Endothelial cell of umbilical vein (primary cell): ENCODE measurements at regions not wholly inside any gene's neighbourhood (a gene's known extent, or its start where the extent isn't known, plus 50 kb on each side); places are given as distances from the start of the nearest gene placed in this dataset.

Experiments
- EZH2 ChIP-seq: IDR thresholded peaks from 2 replicates; pipeline ENCODE4 v1.6.1; 2012; ENCODE audit warnings: borderline replicate concordance, low read depth, mild to moderate bottlenecking, moderate library complexity, low read length, inconsistent platforms; ENCODE audit not compliant: severe bottlenecking
- FOS ChIP-seq: IDR thresholded peaks from 2 replicates; pipeline ENCODE4 v1.6.1; 2011; ENCODE audit warnings: mild to moderate bottlenecking, low read length, moderate library complexity, borderline replicate concordance; ENCODE audit not compliant: insufficient read depth
- GATA2 ChIP-seq: IDR thresholded peaks from 2 replicates; pipeline ENCODE4 v1.7.0; 2011; ENCODE audit warnings: low read depth, mild to moderate bottlenecking, moderate library complexity, mixed read lengths, low read length; ENCODE audit not compliant: insufficient read length, insufficient read depth
- JUN ChIP-seq: IDR thresholded peaks from 2 replicates; pipeline ENCODE4 v1.6.1; 2011; ENCODE audit warnings: borderline replicate concordance, low read depth; ENCODE audit not compliant: insufficient read length, insufficient read depth
- MYC ChIP-seq: IDR thresholded peaks from one replicate; pipeline ENCODE4 v1.6.1; 2011; ENCODE audit warnings: mild to moderate bottlenecking, low read depth, low read length
- POLR2A ChIP-seq: IDR thresholded peaks from 2 replicates; pipeline ENCODE4 v1.6.1; 2012; ENCODE audit warnings: low read depth, mild to moderate bottlenecking, control low read depth, low read length
- POLR2AphosphoS5 ChIP-seq: IDR thresholded peaks from 2 replicates; pipeline ENCODE4 v1.6.1; 2012; ENCODE audit warnings: low read depth, mild to moderate bottlenecking, control low read depth, low read length, moderate library complexity; ENCODE audit not compliant: insufficient read depth
- TF ChIP-seq, protein P1 (sequence below), 2 donors: IDR thresholded peaks; 1 replicate in 1 of 2; 2 replicates in 1 of 2; pipeline ENCODE4 v1.5.1; 2011; ENCODE audit warnings: low read length in 2 of 2, mild to moderate bottlenecking in 2 of 2, moderate library complexity in 2 of 2, control low read depth in 1 of 2, inconsistent platforms in 1 of 2, low read depth in 1 of 2; ENCODE audit not compliant: insufficient read depth in 1 of 2; ENCODE audit errors: extremely low read depth in 1 of 2
- TF ChIP-seq, protein P2 (sequence below): IDR thresholded peaks from 2 replicates; pipeline ENCODE4 v1.6.1; 2011; ENCODE audit not compliant: insufficient read depth, insufficient read length

DNA sequence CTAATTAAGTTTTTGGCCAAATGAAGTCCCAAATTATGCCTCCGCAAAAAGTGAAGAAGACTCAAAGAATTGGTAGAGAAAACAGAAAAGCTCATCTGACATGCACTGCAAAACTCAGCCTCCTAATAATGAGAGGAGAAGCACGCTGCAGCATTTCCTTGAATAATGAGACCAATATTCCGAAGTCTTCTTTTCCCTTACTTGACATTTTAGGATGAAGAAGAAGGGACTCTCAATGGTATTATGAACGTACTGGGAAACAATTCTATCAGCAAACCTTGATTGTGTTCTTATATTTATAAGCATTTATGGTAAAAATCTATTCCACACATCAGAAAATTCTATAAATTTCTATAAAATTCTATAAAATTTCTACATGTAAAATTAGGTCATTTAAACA, 733.9 kb upstream of the ACVR2A start:
- TF ChIP-seq, protein P1, sequence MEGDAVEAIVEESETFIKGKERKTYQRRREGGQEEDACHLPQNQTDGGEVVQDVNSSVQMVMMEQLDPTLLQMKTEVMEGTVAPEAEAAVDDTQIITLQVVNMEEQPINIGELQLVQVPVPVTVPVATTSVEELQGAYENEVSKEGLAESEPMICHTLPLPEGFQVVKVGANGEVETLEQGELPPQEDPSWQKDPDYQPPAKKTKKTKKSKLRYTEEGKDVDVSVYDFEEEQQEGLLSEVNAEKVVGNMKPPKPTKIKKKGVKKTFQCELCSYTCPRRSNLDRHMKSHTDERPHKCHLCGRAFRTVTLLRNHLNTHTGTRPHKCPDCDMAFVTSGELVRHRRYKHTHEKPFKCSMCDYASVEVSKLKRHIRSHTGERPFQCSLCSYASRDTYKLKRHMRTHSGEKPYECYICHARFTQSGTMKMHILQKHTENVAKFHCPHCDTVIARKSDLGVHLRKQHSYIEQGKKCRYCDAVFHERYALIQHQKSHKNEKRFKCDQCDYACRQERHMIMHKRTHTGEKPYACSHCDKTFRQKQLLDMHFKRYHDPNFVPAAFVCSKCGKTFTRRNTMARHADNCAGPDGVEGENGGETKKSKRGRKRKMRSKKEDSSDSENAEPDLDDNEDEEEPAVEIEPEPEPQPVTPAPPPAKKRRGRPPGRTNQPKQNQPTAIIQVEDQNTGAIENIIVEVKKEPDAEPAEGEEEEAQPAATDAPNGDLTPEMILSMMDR (IDR thresholded peaks at IDR 0.05; ENCODE audit: extremely low read depth in 1 of 2, insufficient read depth in 1 of 2, low read depth in 1 of 2, low read length in 2 of 2) = no peak
- TF ChIP-seq EZH2 (no peak), GATA2 (no peak), POLR2AphosphoS5 (no peak), FOS (no peak), POLR2A (no peak), JUN (no peak), MYC (no peak)
- TF ChIP-seq, protein P2, sequence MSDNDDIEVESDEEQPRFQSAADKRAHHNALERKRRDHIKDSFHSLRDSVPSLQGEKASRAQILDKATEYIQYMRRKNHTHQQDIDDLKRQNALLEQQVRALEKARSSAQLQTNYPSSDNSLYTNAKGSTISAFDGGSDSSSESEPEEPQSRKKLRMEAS = no peak
